ENCODE measurements at regions not wholly inside any gene's neighbourhood (a gene's known extent, or its start where the extent isn't known, plus 50 kb on each side); places are given as distances from the start of the nearest gene placed in this dataset.

- CTCF ChIA-PET, result no interaction called here
- no peak overlapping the region for H3K4me3 Mint-ChIP-seq
- POLR2A ChIA-PET, result interaction anchor here (1.2 kb wide), 1 partner anchor 10 kb away, joined by 4 read pairs; no protein-coding TSS in a partner anchor
- no peak for TF ChIP-seq CTCF (IDR thresholded peaks at IDR 0.05)
- H3K27me3 Mint-ChIP-seq, result no peaks in the 10 kb centered on the region
- peaks cover 2% of the 10 kb centered on the region for H3K9me3 Mint-ChIP-seq
- DNase-seq (no peak), ATAC-seq (no peak)
- no peak overlapping the region for H3K27ac Mint-ChIP-seq
- intact Hi-C loops (cut with micrococcal nuclease), result no loop called here
- H3K36me3 Mint-ChIP-seq (ENCODE audit: low read depth), result no peaks in the 10 kb centered on the region
- peaks cover 17% of the 10 kb centered on the region for H3K4me1 Mint-ChIP-seq (ENCODE audit: low read depth)
Measured at GRCh38 chr21:34004013-34004938, 69.1 kb upstream of the MRPS6 start.

- ChIA-PET POLR2A (interaction anchor here (1.2 kb wide), 1 partner anchor 9 kb away, joined by 4 read pairs; no protein-coding TSS in a partner anchor), CTCF (no interaction called here)
- no peak for DNase-seq
Measured at GRCh38 chr21:34003428-34003827, 70.0 kb upstream of the MRPS6 start.

GRCh38 chr21:34000375-34000774, 73.0 kb upstream of the MRPS6 start:
- H3K4me1 Mint-ChIP-seq (ENCODE audit: low read depth), result peaks cover 19% of the 10 kb centered on the region
- no peaks in the 10 kb centered on the region for H3K27me3 Mint-ChIP-seq
- ATAC-seq (no peak), DNase-seq (no peak)
- no peak overlapping the region for H3K4me3 Mint-ChIP-seq
- H3K36me3 Mint-ChIP-seq (ENCODE audit: low read depth), result no peaks in the 10 kb centered on the region
- ChIA-PET CTCF (interaction anchor here (1.0 to 2.5 kb wide), 3 partner anchors 11 to 347 kb away, joined by 3 to 5 read pairs (median 4); no protein-coding TSS in a partner anchor), POLR2A (no interaction called here)
- H3K9me3 Mint-ChIP-seq, result peaks cover 4% of the 10 kb centered on the region
- H3K27ac Mint-ChIP-seq, result no peak overlapping the region
- intact Hi-C loops (cut with micrococcal nuclease), result no loop called here
- TF ChIP-seq CTCF (IDR thresholded peaks at IDR 0.05), result no peak

More at GRCh38 chr21:34003428-34003827, 70.0 kb upstream of the MRPS6 start:
- H3K4me3 Mint-ChIP-seq, result no peak overlapping the region
- intact Hi-C loops (cut with micrococcal nuclease), result no loop called here
- no peak overlapping the region for H3K27ac Mint-ChIP-seq
- peaks cover 15% of the 10 kb centered on the region for H3K4me1 Mint-ChIP-seq (ENCODE audit: low read depth)
- H3K27me3 Mint-ChIP-seq, result no peaks in the 10 kb centered on the region
- ATAC-seq, result no peak
- no peak for TF ChIP-seq CTCF (IDR thresholded peaks at IDR 0.05)
- H3K36me3 Mint-ChIP-seq (ENCODE audit: low read depth), result no peaks in the 10 kb centered on the region
- H3K9me3 Mint-ChIP-seq, result no peaks in the 10 kb centered on the region

- intact Hi-C loops (cut with micrococcal nuclease), result no loop called here
- Mint-ChIP-seq H3K9me3 (peaks cover 4% of the 10 kb centered on the region), H3K4me1 (ENCODE audit: low read depth) (peaks cover 21% of the 10 kb centered on the region), H3K36me3 (ENCODE audit: low read depth) (no peaks in the 10 kb centered on the region), H3K4me3 (no peak overlapping the region), H3K27me3 (no peaks in the 10 kb centered on the region), H3K27ac (peak overlapping the region; percentile 10)
- POLR2A ChIA-PET, result interaction anchor here (1.1 kb wide), 2 partner anchors 18 to 59 kb away, joined by 3 read pairs; no protein-coding TSS in a partner anchor
- ATAC-seq (peak; percentile 7), DNase-seq (no peak)
- TF ChIP-seq CTCF (IDR thresholded peaks at IDR 0.05), result no peak
- CTCF ChIA-PET, result interaction anchor here (0.7 to 2.5 kb wide), 3 partner anchors 10 to 75 kb away, joined by 3 to 5 read pairs (median 3); no protein-coding TSS in a partner anchor
Measured at GRCh38 chr21:33998809-33999208, 74.6 kb upstream of the MRPS6 start.

GRCh38 chr21:33998402-33998801, 75.0 kb upstream of the MRPS6 start:
- Mint-ChIP-seq H3K27ac (no peak overlapping the region), H3K4me1 (ENCODE audit: low read depth) (peaks cover 24% of the 10 kb centered on the region), H3K4me3 (no peak overlapping the region), H3K9me3 (peaks cover 4% of the 10 kb centered on the region), H3K27me3 (no peaks in the 10 kb centered on the region), H3K36me3 (ENCODE audit: low read depth) (no peaks in the 10 kb centered on the region)
- CTCF ChIA-PET, result interaction anchor here (0.7 to 2.9 kb wide), 3 partner anchors 9 to 74 kb away, joined by 3 to 10 read pairs (median 5); no protein-coding TSS in a partner anchor
- DNase-seq, result no peak
- TF ChIP-seq CTCF (IDR thresholded peaks at IDR 0.05), result no peak
- ATAC-seq, result peak; percentile 42
- POLR2A ChIA-PET, result interaction anchor here (0.6 kb wide), 1 partner anchor 24 kb away, joined by 3 read pairs; no protein-coding TSS in a partner anchor
- intact Hi-C loops (cut with micrococcal nuclease), result no loop called here
